ENCODE measurements at regions not wholly inside any gene's neighbourhood (a gene's known extent, or its start where the extent isn't known, plus 50 kb on each side); places are given as distances from the start of the nearest gene placed in this dataset.

- TF ChIP-seq ZNF710 (CRISPR knock-in tag; IDR thresholded peaks at IDR 0.05; ENCODE audit: borderline replicate concordance), result no peak
- TF ChIP-seq MTA3 (CRISPR knock-in tag; IDR thresholded peaks at IDR 0.05), result no peak
- 0 out of 2 replicates have a peak, but pooled peaks have one; percentile 11 for TF ChIP-seq STAG1 (CRISPR knock-in tag; IDR thresholded peaks at IDR 0.05)
- no peak for TF ChIP-seq ATRX (CRISPR knock-in tag; IDR thresholded peaks at IDR 0.05; ENCODE audit: borderline replicate concordance)
- TF ChIP-seq GATAD2A (CRISPR knock-in tag; IDR thresholded peaks at IDR 0.05), result peak; percentile 86
- TF ChIP-seq SATB2 (CRISPR knock-in tag; IDR thresholded peaks at IDR 0.05), result no peak
- peak; percentile 92 for TF ChIP-seq NCOA2 (CRISPR knock-in tag; IDR thresholded peaks at IDR 0.05)
- no peak for TF ChIP-seq BATF2 (CRISPR knock-in tag; IDR thresholded peaks at IDR 0.05)
- TF ChIP-seq ZNF687 (CRISPR knock-in tag; IDR thresholded peaks at IDR 0.05), result no peak
- TF ChIP-seq ZNF496 (CRISPR knock-in tag; IDR thresholded peaks at IDR 0.05; ENCODE audit: insufficient replicate concordance), result no peak
- no peak for TF ChIP-seq THAP7 (CRISPR knock-in tag; IDR thresholded peaks at IDR 0.05)
- no peak for TF ChIP-seq ZBTB8A (CRISPR knock-in tag; IDR thresholded peaks at IDR 0.05; ENCODE audit: borderline replicate concordance, low read depth)
- no peak for TF ChIP-seq PRDM10 (CRISPR knock-in tag; IDR thresholded peaks at IDR 0.05; ENCODE audit: low read depth)
- no peak for TF ChIP-seq ZFP90 (CRISPR knock-in tag; IDR thresholded peaks at IDR 0.05; ENCODE audit: borderline replicate concordance)
These were observed 137.0 kb downstream of the MREG start (continued) for GRCh38 chr2:215876139-215876936.

Measured in HepG2 (cell line).